ENCODE measurements at regions not wholly inside any gene's neighbourhood (a gene's known extent, or its start where the extent isn't known, plus 50 kb on each side); places are given as distances from the start of the nearest gene placed in this dataset.
"Not testable (repeated sequence)": the region's sequence is repeated elsewhere in the genome, so short reads cannot be mapped to it uniquely, and the experiment has no call there.

DNA sequence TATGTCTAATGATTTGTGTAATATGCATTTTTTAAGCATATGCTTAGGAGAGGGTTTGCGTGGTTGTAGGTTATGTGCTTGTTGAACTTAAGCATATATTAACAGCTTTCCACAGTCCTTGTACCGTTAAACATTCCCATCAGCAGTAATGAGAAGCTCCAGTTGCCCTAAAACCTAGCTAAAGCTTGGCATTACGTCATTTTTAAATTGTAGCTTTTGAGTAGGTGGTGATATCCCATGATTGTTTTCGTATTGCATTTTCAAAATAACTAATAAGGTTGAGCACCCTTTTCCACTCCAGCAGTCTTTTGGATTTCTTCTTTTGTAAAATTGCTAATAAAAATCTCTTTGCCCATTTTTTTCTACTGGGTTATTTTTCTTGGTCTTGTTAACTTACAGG is 453.1 kb upstream of the GCFC2 start:
- DNase-seq, result no peak

DNA sequence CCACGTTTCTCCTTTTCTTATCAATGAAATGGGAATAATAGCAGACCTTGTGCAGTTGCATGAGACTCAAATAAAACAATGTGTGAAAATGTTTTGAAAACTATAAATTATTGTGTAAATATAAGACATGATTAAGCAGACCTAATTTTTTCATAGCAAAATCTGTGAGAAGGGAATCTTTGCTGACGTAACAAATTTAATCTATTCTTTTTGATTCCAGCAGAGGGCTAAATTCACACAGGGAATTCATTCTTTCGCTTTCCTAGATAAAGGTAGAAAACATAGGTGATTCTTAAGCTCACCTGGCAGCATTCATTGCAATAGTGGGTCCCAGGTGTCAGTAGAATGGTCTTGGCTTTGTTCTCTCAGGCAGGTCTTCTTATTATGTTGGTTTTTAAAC is 450.0 kb upstream of the GCFC2 start:
- DNase-seq, result no peak

DNA sequence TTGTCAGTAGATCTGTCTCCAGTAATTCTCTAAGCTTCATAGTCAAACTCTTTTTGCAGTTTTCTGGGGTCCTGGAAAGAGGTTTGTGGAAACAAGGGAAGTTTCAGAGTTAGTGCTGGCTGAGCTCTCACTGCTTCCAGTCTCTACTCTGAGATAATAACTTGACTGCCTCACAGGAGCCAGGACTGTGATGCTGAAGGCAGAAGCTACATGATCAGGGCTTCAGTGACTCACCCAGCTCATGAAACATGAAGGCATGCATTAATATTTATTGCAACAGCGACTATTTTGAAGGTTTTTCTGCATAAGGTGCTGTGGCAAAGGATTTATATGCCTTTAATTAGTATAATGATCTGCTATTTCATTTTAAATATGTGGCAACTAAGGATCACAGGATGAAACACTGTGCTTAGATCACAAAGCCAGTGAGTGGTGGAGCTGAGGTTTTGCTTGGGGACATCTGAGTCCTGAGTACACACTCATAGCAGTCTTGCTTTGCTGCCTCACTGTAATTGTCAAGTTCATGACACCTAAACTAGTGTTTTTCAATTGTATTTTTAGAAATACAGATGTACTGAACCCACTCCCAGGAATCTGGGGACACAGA is 448.4 kb upstream of the GCFC2 start:
- DNase-seq, result no peak

DNA sequence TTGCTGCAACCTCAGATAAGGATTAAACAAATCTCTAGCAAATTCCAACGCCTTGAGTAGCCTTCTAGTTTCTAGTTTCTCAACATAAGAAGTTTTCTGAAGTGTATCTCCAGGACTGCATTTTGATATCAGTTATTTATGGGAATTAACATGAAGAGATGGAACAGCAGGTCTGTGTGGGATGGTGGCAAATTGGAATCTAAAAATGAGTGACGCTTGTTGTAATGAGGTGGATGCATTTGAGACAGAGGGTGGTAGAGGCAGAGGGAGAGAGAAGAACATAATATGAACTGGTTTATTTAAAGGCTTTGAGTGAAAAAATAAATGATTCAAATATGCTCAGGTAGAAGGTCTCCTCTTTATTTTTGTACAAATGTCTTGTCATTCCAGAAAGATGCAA is 446.8 kb upstream of the GCFC2 start:
- DNase-seq, result no peak

DNA sequence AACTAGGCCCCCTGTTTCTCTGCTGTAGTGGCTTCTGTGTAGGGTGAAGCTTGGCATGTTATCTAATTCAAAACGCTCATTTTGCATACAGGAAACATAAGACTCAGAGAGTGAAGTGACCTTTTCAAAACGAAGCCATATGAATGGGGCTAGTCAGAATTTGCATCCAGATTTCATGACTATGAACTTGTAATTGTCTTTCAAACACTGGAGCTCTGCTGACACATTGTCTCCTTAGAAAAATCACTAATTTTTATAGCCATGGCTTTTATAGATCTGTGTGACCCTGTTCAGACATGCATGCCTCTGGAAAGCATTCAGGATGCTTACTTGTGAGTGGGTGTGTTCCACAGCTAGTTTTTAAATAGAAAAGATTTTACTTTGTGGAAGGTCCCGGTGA is 444.3 kb upstream of the GCFC2 start:
- no peak for DNase-seq

DNA sequence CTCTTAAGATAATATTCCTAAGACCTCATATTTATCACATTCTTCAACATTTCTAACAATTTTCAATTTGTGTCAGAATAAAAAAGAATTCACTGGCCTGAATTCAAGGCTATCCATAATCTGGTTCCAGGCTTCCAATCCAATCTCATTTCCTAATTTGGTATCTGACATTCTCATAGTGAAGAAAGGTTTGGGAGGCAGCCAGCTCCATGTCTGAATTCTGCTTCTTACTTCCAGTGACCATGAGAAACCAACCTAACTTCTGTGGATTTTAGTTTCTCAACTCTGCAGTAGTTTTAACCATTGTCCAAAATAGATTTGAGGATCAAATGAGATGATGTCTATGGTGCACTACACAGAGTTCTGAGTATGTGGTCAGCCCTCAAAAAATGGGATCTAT is 439.1 kb upstream of the GCFC2 start:
- DNase-seq, result no peak

DNA sequence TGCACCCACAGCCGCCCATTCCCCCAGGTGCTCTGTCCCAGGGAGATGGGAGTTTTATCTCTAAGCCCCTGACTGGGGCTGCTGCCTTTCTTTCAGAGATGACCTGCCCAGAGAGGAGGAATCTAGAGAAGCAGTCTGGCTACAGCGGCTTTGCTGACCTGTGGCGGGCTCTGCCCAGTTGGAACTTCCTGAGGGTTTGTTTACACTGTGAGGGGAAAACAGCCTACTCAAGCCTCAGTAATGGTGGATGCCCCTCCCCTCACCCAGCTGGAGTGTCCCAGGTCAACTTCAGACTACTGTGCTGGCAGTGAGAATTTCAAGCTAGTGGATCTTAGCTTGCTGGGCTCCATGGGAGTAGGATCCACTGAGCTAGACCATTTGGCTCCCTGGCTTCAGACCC is 428.6 kb upstream of the GCFC2 start:
- not testable (repeated sequence) for DNase-seq

DNA sequence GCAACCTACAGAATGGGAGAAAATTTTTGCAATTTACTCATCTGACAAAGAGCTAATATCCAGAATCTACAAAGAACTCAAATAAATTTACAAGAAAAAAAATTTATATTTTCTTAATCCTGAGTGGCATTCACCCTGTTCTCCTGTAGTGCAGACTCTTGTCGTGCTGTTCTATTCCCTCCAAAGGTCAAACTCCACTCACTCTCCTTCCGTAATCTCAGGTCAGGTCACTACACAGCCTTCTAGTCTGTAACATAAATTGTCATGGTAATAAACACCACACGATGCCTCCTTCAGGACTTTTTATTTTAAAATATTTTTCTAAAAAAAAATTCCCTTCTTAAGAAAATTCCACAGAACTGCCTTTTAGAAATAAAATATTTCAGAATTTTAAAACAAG is 417.9 kb upstream of the GCFC2 start:
- DNase-seq, result no peak

DNA sequence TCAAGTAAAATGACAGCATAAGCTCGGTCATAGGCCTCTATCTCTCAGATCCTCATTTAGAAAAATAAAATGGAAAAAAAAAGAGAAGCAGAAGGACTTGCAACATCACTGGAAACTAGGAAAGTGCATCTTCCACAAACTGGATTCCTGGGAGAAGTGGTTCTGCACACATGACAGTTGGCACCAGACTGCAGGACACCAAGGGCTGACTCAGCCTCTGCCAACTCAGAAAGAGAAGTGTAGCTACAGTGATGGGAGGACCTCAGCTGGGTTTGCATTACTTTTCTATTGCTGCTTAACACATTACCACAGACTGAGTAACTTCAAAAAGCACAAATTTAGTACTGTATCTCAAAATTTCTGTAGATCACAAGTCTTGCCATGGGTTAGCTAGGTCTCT is 409.5 kb upstream of the GCFC2 start:
- DNase-seq, result no peak

DNA sequence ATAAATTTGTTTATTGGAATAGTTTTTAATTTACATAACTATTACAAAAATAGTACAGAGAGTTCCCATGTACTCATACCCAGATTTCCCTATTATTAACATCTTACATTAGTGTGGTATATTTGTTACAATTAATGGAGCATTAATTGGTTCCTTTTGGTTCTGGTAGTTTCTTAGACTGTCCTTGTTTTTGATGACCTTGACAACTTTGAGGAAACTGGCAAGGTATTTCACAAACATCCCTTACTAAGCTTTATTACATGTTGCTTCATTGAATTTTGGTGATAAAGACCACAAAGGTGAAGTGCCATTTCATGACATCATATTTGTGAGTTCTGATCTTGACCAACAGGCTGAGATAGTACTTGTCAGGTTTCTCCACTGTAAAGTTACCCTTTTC is 379.0 kb upstream of the GCFC2 start:
- DNase-seq, result no peak

DNA sequence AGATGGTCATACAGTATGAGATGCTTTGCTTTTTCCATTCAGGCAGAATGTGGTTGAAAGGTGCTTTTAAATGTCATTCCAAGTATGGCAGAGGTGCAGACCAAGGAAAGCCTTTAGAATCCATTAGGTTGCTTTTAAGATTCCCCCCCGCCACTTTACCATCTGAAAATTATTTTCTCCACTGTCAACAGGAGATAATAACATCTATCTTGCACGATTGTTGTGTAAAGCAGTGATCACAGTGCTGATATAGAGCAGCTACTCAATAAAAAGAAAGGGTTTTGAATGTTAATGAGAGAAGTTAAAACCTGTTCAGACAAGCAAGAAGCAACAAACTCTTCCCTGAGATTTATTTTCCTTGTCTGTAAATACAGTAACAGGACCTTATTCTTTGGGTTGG is 372.5 kb upstream of the GCFC2 start:
- no peak for DNase-seq

DNA sequence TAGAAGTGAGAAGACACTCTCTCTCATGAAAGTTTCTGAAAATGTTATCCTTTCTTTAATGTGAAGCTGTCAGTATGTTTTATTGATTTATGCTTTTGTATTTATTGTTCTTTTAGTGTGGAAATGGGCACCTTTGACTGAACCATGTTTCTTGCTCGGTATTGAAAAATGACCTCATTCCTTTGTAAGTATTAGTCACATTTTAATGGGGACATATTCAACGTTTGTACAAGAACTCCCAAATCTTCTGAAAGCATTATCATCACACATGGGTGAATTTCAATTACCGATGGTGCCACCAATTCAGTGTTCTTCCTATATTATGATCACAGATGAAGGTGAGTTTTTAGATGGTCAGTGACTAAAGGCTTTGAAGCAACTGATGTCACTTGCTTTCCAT is 371.8 kb upstream of the GCFC2 start:
- no peak for DNase-seq

DNA sequence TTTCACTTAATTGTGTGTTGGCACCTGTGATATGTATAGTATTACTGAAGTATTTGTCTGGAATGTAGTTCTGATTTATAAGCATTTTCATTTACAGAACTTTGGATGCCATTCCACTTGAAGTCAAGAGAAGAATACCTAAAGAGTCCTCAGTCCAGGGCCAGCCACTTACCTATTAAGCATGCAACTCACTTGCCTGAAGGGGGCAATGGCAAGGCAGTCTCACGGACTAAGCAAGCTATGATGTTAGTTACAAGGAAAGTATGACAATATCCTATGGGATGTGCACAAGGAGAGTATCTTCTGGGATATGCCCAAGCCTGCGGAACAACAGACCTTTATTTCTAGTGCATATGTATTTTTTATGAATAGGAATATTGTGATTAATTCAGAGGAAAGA is 369.4 kb upstream of the GCFC2 start:
- DNase-seq, result no peak

DNA sequence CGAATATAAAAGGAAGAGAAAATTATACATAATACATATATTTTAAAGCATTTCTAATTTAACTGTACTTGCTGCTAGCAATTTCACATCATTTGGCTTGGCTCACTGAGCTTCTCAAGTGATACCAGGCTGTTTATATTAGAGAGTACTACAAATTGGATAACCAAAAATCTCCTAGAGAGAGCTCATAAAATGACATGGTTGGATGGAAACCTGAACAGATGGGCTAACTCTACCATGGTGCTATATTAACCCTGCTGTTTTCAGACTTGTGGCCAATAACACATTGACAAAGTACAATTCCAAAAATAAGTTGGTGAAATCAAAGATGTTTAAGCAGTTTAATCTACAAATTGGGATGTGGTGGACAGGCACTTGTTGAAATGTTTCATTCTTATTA is 364.4 kb upstream of the GCFC2 start:
- DNase-seq, result no peak

DNA sequence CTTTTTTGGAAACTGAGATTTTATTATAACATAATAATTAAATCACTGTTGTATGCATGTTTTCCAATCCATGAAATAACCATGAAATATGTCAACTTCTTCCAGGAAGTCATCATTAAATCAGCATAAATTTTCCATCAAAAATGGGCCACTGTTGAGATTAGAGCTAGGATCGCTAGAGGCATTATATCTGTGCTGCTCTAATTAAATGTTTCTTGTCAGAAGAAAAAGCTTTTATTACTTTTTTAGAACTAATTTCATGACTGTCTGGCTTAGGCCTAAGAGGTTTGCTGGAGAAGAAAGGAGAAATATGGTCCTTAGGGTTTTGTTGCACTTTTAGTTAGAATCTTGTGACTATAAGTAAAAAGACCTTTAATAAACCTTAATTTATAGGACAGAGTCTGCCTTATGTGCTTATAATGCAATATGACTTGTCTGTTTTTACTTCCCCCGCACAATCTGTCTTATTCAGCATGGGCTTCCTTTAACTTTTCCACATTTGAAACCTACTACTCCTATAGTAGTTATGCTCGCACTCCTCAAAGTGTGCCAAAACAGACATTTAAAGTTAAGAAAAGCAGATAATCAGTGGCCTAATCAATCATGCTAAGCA is 363.4 kb upstream of the GCFC2 start:
- no peak for DNase-seq

DNA sequence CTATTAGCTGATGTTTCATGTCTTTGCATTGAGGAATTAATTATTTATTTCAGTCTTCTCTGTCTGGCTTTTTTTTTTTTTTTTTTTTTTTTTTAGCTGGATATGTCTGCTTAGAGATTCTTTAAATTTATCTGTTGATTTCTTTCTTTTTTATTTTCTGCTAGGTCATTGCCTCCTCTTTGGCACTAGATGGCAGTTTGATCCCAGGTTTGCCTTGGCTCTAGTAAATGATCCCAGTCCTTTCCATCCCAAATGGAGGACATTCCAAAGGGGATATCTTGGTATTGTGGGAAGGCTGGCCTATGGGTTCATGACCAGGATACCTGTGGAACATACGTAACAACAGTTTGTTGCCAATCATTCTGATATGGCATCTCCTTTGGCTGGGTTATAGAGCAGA is 339.5 kb upstream of the GCFC2 start:
- no peak for DNase-seq

DNA sequence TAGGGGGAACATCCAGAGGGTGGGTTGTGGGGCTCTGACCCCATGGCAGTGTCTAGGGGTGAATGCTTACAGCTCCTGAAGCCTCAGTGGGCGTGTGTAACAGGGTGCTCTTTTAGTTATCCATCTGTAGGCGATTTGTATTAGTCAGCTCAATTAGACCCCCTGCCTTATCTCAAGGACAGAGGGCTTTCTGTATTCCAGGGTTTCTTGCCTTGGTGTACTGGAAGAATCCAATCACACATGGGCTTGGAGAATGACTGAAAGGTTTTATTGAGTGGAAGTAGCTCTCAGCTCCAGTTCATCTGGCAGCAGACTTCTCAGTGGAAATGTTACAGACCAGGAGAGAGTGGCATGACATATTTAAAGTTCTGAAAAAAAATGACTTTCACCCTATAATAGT is 334.0 kb upstream of the GCFC2 start:
- DNase-seq, result no peak

DNA sequence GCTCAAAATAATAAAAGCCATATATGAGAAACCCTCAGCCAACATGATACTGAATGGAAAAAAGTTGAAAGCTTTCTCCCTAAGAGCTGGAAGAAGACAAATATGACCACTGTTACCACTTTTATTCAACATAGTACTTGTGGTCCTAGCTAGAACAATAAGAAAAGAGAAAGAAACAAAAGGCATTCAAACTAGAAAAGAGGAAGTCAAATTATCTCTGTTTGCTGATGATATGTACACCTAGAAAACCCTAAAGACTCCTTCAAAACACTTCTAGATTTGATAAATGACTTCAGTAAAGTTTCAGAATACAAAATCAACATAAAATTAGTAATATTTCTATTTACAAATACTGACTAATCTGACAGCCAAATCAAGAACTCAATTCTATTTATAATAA is 328.8 kb upstream of the GCFC2 start:
- no peak for DNase-seq

DNA sequence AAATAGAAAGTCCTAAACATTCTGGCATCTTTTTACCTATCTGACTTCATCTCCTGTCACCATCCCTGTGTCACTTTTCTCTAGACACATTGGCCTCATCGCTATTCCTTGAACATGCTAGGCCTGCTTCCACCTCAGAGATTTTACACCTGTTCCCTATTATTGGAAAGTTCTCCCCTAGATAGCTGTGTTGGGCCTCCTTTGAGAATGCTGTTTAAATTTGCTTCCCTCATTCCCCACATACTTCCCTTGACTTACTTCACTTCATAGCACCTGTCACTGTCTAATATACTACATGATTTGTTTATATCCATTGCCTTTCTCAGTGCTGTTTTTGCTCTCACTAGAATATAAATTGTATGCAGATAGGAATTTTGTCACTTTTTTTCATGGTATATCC is 317.0 kb upstream of the GCFC2 start:
- DNase-seq, result no peak

DNA sequence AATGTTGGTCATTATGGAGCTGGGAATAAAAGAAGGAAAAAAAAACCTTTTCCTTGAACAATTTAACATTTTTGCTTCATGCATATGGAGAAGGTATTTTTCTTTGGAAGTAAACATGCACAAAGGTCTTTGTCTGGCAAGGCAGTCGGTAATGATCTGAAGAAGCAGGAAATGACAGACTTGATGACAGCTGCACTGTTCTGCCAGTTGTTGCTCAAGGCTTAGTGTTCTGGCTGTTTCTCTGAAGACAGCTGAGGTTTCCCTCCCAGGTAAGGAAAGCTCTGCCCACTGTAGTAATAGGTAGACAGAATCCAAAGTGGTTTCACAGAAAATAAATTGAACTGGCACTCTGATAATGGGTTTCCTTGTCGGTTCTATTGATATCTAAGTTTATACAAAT is 308.4 kb upstream of the GCFC2 start:
- DNase-seq, result no peak

DNA sequence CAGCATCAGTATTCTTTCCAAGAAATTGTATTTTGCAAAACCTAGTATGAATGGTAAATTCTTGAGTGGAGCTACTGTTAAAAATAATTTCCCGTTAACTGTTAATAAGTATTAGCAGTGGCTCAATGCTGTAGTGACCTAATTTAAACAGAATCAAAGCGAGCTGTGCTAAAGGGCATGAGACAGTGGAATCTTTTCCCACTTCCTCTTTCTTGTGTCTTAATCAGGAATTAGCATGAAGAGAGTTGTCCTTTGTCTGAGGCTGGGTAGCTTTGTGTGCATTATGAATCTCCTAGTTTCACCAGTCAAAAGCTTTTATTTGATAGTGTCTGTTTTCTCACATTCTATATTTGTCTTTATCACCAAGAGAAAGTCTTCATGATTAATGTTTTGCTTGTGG is 298.8 kb upstream of the GCFC2 start:
- DNase-seq, result no peak

DNA sequence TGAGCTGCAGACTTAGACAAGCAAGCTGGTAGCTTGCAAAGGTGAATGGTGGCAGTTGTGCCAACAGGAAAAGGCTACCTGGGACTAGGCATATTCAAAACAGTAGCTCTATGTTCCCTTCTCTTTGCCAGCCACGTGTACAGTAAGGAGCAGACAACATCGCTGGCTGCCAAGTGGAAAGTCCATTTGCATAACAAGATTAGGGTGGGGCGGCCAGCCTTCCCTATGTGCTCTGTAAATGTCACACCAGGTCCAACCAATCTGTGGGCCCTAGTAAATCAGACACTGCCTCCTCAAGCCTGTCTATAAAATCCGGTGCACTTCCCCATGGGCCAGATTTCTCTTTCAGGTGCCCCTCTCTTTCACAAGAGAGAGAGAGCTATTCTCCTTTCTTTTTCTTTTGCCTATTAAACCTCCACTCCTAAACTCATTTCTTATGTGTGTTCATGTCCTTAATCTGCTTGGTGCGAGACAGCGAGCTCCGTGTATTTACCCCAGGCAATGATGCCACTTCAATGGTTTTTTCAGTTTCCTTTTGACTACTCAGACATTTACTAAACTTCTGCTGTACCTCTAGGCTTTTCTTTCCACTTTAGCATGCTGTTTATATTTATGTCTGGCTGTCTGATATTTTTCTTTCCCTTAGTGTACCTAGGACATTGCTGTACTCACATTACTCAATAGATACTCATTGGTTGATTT is 297.4 kb upstream of the GCFC2 start:
- no peak for DNase-seq

DNA sequence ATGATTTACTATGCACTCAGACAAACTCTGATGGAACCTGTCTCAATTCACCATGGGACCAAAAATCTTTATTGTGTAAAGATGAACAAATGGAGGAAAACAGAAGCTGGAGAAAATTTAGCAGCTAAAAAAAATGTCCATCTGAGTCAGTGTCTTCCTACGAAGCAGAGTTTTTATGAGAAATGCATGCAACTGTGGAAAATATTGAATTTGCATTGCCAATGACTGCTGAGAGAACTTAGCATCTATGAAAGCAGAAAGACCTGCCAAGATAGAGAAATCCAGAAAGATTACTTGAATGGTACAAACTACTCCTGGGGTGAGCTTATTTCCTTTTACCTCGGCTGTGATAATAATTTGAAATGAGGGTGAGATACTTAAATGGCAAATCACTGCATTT is 289.7 kb upstream of the GCFC2 start:
- DNase-seq, result no peak

DNA sequence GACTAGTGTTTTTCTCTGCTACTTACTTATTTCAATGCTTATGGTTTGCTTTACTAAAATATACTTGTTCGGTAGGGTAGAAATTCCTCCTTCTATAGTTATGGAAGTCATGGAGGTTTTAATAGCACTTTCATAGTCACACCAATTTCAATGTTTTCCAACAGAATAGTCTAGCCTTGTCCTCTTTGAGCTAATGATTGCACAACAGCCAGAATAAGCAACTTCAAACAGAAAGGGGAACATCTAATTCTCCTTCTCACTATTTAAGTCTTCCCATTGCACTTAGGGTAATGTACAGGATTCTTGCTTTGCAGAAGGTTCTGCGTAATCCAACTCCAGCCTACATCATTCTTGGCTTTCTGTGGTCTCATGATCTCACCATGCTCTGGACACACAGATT is 287.7 kb upstream of the GCFC2 start:
- no peak for DNase-seq

DNA sequence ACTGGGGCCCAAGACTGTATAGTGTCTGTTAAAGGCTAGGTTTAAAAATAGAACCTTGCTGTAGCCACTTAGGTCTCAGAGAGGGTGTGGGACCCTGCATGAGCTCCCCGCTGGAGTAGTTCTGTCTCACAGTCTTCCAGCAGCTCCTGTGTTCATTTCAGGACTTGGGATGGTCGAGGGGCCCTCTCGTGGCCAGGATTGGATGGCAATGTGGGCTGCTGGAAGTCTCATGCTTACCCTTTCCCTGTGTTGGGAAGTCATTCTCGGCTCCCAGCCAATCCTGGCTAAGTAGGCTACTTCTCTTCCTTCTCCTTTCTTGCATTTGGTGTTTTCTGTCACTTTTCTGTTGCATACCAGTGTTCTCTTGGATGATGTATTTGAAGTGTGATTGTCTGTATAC is 284.0 kb upstream of the GCFC2 start:
- DNase-seq, result no peak

Data from activated T-cell treated with anti-CD3 and anti-CD28 coated beads, Interleukin-2, amount 50 U/mL, for 48 hours (primary cell).